Panc1 (cell line): ENCODE measurements at regions not wholly inside any gene's neighbourhood (a gene's known extent, or its start where the extent isn't known, plus 50 kb on each side); places are given as distances from the start of the nearest gene placed in this dataset.

Experiments
- ATAC-seq: fragments of 200-7000 bp; cut with Tn5 transposase; 2 replicates; pipeline ENCODE4 v1.9.1; 2020; ENCODE audit warnings: mild to moderate bottlenecking, moderate library complexity
- BruUV-seq: library from RNA; stranded (reverse); fragments of 400-500 nt; replicated peaks from 2 replicates; lab custom pipeline; 2021; lab: Mats Ljungman, UMichigan
- CTCF ChIA-PET: fragments of 300-600 bp; sonication (Branson Sonifier 250); formaldehyde crosslinking; loops from one replicate; lab custom pipeline; 2022; ENCODE audit warnings: antibody characterized with exemption; lab: Charles Lee
- POLR2A ChIA-PET: fragments of 300-600 bp; sonication (Branson Sonifier 250); formaldehyde crosslinking; loops from one replicate; lab custom pipeline; 2022; ENCODE audit warnings: antibody characterized with exemption; lab: Charles Lee
- DNase-seq: peaks from one replicate; pipeline ENCODE4 v3.0.0-alpha.2; 2010; ENCODE audit warnings: low read depth, low spot score
- H3K27ac ChIP-seq: 2 replicates; pipeline ENCODE4 v1.5.1; 2011; ENCODE audit warnings: mild to moderate bottlenecking, low read length, inconsistent platforms
- H3K27me3 ChIP-seq: fragments of 200-500 bp; sonication (Bioruptor generic); 2 replicates; pipeline ENCODE4 v1.6.0; 2014; ENCODE audit warnings: low read length, inconsistent platforms; ENCODE audit not compliant: control insufficient read depth, insufficient read depth
- H3K36me3 ChIP-seq: fragments of 200-500 bp; sonication (Bioruptor generic); 2 replicates; pipeline ENCODE4 v1.5.1; 2014; ENCODE audit warnings: inconsistent platforms, mild to moderate bottlenecking, low read length, moderate library complexity; ENCODE audit not compliant: control insufficient read depth, insufficient read depth
- H3K4me1 ChIP-seq: 2 replicates; pipeline ENCODE4 v1.5.1; 2011; ENCODE audit warnings: inconsistent platforms, mild to moderate bottlenecking, low read length, moderate library complexity; ENCODE audit not compliant: control insufficient read depth, insufficient read depth
- H3K4me3 ChIP-seq, 2 experiments: 2 replicates each; pipeline ENCODE4 v1.5.1; 2011 to 2012; ENCODE audit warnings: low read depth in 2 of 2, low read length in 2 of 2, mild to moderate bottlenecking in 2 of 2, inconsistent platforms in 1 of 2, moderate library complexity in 1 of 2
- H3K9me3 ChIP-seq: fragments of 200-500 bp; sonication (Bioruptor generic); 2 replicates; pipeline ENCODE4 v1.5.1; 2014; ENCODE audit warnings: low read depth, mild to moderate bottlenecking, inconsistent platforms, low read length, moderate library complexity; ENCODE audit not compliant: control insufficient read depth, insufficient read depth
- POLR2AphosphoS5 ChIP-seq: IDR thresholded peaks from 2 replicates; pipeline ENCODE4 v1.6.1; 2012; ENCODE audit warnings: mild to moderate bottlenecking, low read depth, low read length, moderate library complexity
- SIN3A ChIP-seq: IDR thresholded peaks from 2 replicates; pipeline ENCODE4 v1.6.1; 2012; ENCODE audit warnings: low read depth, mild to moderate bottlenecking, low read length, moderate library complexity, borderline replicate concordance; ENCODE audit not compliant: insufficient read depth
- TCF7L2 ChIP-seq: IDR thresholded peaks from 2 replicates; pipeline ENCODE4 v1.6.1; 2011; ENCODE audit warnings: mild to moderate bottlenecking, low read depth, low read length, inconsistent platforms
- in situ Hi-C: cut with HindIII; loops from 2 replicates; pipeline ENCODE4 v1.10.0; 2016; ENCODE audit warnings: low sequenced_read_pairs, low pct_unique_long_range_greater_than_20kb
- intact Hi-C: fragments of 100-400 bp; cut with micrococcal nuclease; formaldehyde crosslinking; loops from one replicate; pipeline ENCODE4 v1.10.0; 2022; ENCODE audit not compliant: unreplicated experiment
- TF ChIP-seq, protein P1 (sequence below): fragments of 450-650 bp; IDR thresholded peaks from 2 replicates; pipeline ENCODE4 v1.5.1; 2017; ENCODE audit warnings: mild to moderate bottlenecking
- TF ChIP-seq, protein P2 (sequence below), 2 experiments: IDR thresholded peaks; 2 replicates each; pipeline ENCODE4 v1.6.1; 2011 to 2012; ENCODE audit warnings: low read depth in 2 of 2, control low read depth in 1 of 2, low read length in 1 of 2, mild to moderate bottlenecking in 1 of 2, moderate library complexity in 1 of 2; ENCODE audit not compliant: insufficient read depth in 1 of 2

DNA sequence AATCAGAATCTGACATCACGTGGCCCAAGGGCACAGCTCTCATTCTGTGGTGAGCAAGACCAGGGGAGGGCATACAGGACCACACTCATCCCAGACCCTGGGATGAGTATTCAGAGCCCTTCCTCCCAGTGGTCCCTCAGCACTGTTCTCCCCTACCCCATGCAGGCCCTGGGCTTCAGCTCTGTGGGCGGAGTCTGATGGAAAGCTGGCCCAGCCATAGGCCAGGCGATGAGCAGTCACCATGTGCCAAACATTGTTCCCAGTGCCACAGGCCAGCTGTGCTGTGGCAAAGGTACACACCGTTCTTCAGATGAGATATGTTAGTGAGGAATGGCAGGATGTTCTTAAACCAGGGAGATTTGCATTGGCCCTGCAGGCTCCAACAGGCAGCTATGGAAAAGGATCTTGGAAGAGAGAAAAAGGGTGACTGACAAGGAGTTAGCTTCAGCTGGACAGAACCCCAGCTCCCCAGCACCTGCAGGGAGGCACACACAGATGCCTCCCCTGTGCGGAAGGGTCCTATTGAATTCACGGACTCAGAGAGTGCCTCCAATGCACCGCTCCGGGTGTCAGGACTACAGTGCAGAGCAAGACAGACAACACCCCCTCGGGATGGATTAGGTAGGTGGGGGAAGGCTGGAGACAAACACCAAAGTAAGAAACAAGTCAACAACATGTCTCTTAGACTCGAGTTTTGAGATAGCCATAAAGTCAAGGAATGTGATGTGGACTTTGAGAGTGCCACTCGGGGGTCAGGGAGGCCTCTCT, 596.0 kb upstream of the MGMT start:
- POLR2A ChIA-PET = no interaction called here
- no peaks in the 10 kb centered on the region for H3K4me1 ChIP-seq
- H3K4me3 ChIP-seq = no peak overlapping the region
- CTCF ChIA-PET = no interaction called here
- intact Hi-C loops = no loop called here
- H3K27me3 ChIP-seq = peaks cover 20% of the 10 kb centered on the region
- BruUV-seq = no TSS peak
- no peak for ATAC-seq
- no peaks in the 10 kb centered on the region for H3K36me3 ChIP-seq
- no peak overlapping the region for H3K27ac ChIP-seq
- in situ Hi-C loops = no loop called here
- H3K9me3 ChIP-seq = no peaks in the 10 kb centered on the region
- TF ChIP-seq, protein P1, sequence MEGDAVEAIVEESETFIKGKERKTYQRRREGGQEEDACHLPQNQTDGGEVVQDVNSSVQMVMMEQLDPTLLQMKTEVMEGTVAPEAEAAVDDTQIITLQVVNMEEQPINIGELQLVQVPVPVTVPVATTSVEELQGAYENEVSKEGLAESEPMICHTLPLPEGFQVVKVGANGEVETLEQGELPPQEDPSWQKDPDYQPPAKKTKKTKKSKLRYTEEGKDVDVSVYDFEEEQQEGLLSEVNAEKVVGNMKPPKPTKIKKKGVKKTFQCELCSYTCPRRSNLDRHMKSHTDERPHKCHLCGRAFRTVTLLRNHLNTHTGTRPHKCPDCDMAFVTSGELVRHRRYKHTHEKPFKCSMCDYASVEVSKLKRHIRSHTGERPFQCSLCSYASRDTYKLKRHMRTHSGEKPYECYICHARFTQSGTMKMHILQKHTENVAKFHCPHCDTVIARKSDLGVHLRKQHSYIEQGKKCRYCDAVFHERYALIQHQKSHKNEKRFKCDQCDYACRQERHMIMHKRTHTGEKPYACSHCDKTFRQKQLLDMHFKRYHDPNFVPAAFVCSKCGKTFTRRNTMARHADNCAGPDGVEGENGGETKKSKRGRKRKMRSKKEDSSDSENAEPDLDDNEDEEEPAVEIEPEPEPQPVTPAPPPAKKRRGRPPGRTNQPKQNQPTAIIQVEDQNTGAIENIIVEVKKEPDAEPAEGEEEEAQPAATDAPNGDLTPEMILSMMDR = no peak
- TF ChIP-seq POLR2AphosphoS5 (no peak), SIN3A (no peak), TCF7L2 (no peak)
- TF ChIP-seq, protein P2, sequence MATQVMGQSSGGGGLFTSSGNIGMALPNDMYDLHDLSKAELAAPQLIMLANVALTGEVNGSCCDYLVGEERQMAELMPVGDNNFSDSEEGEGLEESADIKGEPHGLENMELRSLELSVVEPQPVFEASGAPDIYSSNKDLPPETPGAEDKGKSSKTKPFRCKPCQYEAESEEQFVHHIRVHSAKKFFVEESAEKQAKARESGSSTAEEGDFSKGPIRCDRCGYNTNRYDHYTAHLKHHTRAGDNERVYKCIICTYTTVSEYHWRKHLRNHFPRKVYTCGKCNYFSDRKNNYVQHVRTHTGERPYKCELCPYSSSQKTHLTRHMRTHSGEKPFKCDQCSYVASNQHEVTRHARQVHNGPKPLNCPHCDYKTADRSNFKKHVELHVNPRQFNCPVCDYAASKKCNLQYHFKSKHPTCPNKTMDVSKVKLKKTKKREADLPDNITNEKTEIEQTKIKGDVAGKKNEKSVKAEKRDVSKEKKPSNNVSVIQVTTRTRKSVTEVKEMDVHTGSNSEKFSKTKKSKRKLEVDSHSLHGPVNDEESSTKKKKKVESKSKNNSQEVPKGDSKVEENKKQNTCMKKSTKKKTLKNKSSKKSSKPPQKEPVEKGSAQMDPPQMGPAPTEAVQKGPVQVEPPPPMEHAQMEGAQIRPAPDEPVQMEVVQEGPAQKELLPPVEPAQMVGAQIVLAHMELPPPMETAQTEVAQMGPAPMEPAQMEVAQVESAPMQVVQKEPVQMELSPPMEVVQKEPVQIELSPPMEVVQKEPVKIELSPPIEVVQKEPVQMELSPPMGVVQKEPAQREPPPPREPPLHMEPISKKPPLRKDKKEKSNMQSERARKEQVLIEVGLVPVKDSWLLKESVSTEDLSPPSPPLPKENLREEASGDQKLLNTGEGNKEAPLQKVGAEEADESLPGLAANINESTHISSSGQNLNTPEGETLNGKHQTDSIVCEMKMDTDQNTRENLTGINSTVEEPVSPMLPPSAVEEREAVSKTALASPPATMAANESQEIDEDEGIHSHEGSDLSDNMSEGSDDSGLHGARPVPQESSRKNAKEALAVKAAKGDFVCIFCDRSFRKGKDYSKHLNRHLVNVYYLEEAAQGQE (IDR thresholded peaks at IDR 0.05; ENCODE audit: insufficient read depth in 1 of 2, low read depth in 2 of 2, low read length in 1 of 2) = no peak
- no peak for DNase-seq

DNA sequence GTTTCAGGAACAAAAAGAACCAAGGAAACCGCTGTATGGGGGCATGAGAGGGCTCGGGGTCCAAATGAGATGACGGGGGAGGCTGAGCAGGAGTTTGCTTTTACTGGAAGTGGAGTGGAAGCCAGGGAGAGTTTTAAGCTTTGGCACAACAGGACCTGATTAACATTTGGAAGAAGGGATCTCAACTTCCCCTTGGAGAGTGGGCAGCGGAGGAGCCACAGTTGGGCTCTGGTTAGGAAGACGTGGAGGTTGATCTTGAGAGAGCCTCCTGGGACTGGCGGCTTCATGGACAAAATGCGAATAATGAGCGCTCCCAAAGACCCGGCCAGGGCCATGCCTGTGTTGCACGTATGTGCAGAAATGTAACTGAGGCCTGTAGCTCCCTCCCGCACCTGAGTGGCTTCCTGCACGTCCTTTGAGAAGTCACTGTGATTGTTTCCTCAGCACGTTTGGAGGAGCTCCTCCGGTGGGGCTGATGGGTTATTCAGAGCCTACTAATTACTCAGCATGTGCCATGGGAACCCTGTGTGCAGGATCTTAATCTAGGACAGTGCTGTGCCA, 595.3 kb upstream of the MGMT start:
- CTCF ChIA-PET = no interaction called here
- Histone ChIP-seq H3K36me3 (no peaks in the 10 kb centered on the region), H3K4me3 (no peak overlapping the region), H3K9me3 (no peaks in the 10 kb centered on the region), H3K27me3 (peaks cover 13% of the 10 kb centered on the region), H3K4me1 (no peaks in the 10 kb centered on the region; the same call in 1 of the 2 replicates), H3K27ac (no peak overlapping the region)
- in situ Hi-C loops = no loop called here
- TF ChIP-seq, protein P2 (IDR thresholded peaks at IDR 0.05; ENCODE audit: insufficient read depth in 1 of 2, low read depth in 2 of 2, low read length in 1 of 2) = no peak
- no peak for TF ChIP-seq SIN3A
- TF ChIP-seq POLR2AphosphoS5 = no peak
- no peak for TF ChIP-seq TCF7L2
- TF ChIP-seq, protein P1 = no peak
- intact Hi-C loops = no loop called here
- no peak for ATAC-seq
- POLR2A ChIA-PET = no interaction called here
- DNase-seq = no peak
- no TSS peak for BruUV-seq
